GM12865 (cell line): ENCODE measurements at regions not wholly inside any gene's neighbourhood (a gene's known extent, or its start where the extent isn't known, plus 50 kb on each side); places are given as distances from the start of the nearest gene placed in this dataset.

Source experiments
- DNase-seq: peaks from one replicate; pipeline ENCODE4 v3.0.0; 2010; ENCODE audit warnings: low read depth
- H3K4me3 ChIP-seq: 2 replicates; pipeline ENCODE4 v1.5.1; 2011; ENCODE audit warnings: mild to moderate bottlenecking, low read depth, low read length, control low read depth
- TF ChIP-seq, protein P1 (sequence below): IDR thresholded peaks from 2 replicates; pipeline ENCODE4 v1.5.1; 2011; ENCODE audit warnings: low read length, control low read depth, low read depth, inconsistent platforms; ENCODE audit not compliant: insufficient read depth; ENCODE audit errors: missing control alignments

DNA sequence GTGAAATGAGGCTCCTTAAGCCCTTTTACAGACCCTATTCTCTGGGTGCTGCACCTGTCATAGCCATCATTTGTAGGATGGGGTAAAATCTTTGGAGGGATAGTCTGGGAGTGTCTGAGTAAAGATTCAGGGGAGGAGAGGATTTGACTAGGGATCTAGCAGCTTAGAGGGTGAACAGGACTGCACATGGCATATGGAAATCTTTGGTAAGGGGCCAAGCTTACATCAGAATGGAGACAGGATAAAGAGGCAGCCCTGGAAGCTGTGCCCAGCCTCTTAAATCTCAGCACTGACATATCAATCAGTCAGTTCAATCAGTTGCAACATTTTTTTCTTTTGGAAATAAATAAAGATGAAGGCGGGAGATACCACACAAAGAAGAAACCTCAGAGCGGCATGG lies 301.8 kb upstream of the CADM1 start:
- DNase-seq = no peak
- no peak overlapping the region for H3K4me3 ChIP-seq
- TF ChIP-seq, protein P1, sequence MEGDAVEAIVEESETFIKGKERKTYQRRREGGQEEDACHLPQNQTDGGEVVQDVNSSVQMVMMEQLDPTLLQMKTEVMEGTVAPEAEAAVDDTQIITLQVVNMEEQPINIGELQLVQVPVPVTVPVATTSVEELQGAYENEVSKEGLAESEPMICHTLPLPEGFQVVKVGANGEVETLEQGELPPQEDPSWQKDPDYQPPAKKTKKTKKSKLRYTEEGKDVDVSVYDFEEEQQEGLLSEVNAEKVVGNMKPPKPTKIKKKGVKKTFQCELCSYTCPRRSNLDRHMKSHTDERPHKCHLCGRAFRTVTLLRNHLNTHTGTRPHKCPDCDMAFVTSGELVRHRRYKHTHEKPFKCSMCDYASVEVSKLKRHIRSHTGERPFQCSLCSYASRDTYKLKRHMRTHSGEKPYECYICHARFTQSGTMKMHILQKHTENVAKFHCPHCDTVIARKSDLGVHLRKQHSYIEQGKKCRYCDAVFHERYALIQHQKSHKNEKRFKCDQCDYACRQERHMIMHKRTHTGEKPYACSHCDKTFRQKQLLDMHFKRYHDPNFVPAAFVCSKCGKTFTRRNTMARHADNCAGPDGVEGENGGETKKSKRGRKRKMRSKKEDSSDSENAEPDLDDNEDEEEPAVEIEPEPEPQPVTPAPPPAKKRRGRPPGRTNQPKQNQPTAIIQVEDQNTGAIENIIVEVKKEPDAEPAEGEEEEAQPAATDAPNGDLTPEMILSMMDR = no peak

DNA sequence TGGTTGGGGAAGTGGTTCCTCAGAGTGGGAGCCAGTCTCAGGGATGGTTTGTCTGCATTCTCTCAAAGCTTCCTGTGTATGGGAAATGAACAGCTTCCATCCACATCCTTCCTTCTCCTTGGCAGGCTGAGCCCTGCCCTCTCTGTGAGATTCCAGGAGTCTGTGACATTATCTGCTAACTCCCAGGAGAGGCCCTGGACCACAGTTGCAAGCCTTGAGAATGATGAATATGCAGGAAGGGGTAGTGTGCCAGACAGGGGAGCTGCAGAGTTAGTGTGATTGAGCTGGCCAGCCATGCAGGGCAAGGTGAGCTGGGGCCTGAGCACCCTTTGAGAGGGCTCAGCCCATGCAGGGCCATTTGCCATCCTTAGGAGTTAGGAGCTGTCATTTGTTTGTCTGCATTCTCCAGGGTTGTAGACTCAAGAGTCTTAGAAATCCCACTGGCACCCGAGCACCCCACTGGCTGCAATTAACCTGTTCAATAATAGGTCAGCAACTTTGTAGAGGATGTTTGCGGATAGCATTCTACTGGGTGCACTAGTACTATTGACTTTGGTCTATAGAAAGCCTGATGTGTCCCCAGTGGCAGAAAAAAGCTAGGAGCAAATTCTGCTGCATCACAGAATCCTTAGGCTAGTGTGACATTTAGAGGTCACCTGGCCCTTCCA lies 299.0 kb upstream of the CADM1 start:
- no peak for DNase-seq
- TF ChIP-seq, protein P1 = no peak
- no peak overlapping the region for H3K4me3 ChIP-seq

DNA sequence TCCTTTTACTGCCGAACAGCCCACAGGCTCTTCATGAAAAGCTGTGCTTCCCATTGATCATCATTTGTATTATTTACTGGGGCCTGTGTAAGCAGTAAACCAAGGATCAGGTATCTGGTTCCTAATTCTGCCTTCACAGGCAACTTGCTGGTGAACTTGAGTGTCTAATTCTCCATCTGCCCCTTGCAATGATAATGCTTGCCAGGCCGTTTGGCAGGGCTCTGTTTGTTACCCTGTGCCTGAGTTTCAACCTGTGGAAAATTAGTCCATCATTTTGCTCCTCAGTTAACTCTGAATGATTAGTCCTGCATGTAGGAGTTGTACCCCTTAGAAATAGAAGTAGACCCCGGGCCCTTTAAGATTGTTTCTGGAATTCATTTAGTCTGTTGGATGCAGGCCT lies 298.4 kb upstream of the CADM1 start:
- TF ChIP-seq, protein P1 = no peak
- no peak for DNase-seq
- H3K4me3 ChIP-seq = no peak overlapping the region

DNA sequence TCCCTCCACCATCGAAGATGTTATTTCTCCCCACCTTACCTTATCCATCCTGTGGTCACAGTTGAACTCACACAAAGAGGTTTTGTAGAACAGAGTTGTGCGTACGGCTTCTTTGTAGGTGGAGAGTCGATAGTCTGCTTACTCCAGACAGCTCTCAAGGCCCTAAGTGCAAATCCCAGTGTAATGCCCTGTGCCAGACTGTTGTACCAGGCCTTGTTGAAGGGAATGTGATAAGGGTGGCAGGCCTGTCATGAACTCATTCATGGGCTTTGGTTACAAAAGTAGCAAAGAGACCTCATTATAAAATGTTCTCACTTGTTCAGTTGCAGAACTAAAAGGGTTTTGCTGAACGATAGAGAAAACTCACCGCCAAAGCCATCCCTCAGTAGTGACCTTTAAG lies 288.7 kb upstream of the CADM1 start:
- no peak overlapping the region for H3K4me3 ChIP-seq
- DNase-seq = no peak
- TF ChIP-seq, protein P1 = no peak

GRCh38 chr11:115787302-115787701 lies 283.1 kb upstream of the CADM1 start:
- H3K4me3 ChIP-seq = no peak overlapping the region
- TF ChIP-seq, protein P1 = no peak
- no peak for DNase-seq

DNA sequence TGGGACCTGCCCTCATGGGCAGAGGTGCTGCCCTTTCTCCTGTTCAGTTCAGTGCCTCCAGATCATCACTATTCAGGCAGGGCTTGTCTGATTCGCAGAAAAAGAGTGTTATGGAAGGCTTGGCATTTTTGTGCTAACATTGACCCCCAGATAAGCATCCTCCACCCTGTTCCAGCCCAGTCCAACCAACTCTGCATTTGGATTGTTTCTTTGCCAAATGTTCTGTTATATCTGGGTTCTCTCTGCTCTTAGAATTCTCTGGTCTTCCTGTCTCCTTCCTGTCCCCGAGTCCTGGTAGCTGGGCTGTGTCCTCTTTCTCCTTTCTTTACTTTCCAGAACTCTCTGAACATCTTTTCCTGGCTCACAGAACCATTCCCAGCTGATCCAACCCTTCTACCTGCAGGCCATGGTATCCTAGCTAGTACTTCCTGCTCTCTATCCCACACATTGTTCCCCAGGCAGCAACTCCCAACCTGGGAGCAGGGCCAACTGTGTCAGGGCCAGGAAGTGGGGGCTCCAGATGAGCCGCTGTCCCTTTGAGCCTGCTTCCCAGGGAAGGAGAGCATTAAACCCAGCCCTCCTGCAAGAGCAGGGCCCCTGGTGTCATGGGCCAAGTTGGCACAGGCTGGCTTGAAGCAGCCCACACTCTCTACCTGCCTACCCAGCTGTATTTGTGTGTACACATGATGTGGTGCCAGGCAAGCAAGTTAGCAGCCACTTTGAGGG lies 280.7 kb upstream of the CADM1 start:
- no peak for DNase-seq
- TF ChIP-seq, protein P1 = no peak
- no peak overlapping the region for H3K4me3 ChIP-seq
